ENCODE measurements at regions not wholly inside any gene's neighbourhood (a gene's known extent, or its start where the extent isn't known, plus 50 kb on each side); places are given as distances from the start of the nearest gene placed in this dataset.

DNA sequence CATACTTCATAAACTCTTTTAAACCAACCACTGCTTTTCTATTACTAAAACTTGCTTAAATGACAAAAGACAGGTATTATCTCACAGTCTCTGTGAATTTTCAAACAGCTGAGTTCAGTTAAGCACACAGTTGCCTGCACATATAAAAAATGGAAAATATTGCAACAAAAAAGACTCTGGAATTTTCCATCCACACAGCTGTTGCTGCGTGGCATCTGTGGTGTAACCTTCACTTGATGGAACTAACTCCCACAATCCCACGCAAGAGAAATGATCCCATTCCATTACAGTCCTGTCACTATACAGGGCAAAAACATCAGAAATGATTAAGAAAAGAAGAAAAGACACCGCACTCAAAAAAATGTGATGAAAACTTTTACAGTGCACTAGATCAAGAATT lies 149.8 kb upstream of the TBL1X start (continued):
- TF ChIP-seq, protein P1, sequence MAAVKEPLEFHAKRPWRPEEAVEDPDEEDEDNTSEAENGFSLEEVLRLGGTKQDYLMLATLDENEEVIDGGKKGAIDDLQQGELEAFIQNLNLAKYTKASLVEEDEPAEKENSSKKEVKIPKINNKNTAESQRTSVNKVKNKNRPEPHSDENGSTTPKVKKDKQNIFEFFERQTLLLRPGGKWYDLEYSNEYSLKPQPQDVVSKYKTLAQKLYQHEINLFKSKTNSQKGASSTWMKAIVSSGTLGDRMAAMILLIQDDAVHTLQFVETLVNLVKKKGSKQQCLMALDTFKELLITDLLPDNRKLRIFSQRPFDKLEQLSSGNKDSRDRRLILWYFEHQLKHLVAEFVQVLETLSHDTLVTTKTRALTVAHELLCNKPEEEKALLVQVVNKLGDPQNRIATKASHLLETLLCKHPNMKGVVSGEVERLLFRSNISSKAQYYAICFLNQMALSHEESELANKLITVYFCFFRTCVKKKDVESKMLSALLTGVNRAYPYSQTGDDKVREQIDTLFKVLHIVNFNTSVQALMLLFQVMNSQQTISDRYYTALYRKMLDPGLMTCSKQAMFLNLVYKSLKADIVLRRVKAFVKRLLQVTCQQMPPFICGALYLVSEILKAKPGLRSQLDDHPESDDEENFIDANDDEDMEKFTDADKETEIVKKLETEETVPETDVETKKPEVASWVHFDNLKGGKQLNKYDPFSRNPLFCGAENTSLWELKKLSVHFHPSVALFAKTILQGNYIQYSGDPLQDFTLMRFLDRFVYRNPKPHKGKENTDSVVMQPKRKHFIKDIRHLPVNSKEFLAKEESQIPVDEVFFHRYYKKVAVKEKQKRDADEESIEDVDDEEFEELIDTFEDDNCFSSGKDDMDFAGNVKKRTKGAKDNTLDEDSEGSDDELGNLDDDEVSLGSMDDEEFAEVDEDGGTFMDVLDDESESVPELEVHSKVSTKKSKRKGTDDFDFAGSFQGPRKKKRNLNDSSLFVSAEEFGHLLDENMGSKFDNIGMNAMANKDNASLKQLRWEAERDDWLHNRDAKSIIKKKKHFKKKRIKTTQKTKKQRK (IDR thresholded peaks at IDR 0.05; ENCODE audit: low read depth, low read length): no peak
- no peak for TF ChIP-seq BCL11A (IDR thresholded peaks at IDR 0.05; ENCODE audit: low read depth, low read length)
- TF ChIP-seq, protein P2, sequence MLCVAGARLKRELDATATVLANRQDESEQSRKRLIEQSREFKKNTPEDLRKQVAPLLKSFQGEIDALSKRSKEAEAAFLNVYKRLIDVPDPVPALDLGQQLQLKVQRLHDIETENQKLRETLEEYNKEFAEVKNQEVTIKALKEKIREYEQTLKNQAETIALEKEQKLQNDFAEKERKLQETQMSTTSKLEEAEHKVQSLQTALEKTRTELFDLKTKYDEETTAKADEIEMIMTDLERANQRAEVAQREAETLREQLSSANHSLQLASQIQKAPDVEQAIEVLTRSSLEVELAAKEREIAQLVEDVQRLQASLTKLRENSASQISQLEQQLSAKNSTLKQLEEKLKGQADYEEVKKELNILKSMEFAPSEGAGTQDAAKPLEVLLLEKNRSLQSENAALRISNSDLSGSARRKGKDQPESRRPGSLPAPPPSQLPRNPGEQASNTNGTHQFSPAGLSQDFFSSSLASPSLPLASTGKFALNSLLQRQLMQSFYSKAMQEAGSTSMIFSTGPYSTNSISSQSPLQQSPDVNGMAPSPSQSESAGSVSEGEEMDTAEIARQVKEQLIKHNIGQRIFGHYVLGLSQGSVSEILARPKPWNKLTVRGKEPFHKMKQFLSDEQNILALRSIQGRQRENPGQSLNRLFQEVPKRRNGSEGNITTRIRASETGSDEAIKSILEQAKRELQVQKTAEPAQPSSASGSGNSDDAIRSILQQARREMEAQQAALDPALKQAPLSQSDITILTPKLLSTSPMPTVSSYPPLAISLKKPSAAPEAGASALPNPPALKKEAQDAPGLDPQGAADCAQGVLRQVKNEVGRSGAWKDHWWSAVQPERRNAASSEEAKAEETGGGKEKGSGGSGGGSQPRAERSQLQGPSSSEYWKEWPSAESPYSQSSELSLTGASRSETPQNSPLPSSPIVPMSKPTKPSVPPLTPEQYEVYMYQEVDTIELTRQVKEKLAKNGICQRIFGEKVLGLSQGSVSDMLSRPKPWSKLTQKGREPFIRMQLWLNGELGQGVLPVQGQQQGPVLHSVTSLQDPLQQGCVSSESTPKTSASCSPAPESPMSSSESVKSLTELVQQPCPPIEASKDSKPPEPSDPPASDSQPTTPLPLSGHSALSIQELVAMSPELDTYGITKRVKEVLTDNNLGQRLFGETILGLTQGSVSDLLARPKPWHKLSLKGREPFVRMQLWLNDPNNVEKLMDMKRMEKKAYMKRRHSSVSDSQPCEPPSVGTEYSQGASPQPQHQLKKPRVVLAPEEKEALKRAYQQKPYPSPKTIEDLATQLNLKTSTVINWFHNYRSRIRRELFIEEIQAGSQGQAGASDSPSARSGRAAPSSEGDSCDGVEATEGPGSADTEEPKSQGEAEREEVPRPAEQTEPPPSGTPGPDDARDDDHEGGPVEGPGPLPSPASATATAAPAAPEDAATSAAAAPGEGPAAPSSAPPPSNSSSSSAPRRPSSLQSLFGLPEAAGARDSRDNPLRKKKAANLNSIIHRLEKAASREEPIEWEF (IDR thresholded peaks at IDR 0.05; ENCODE audit: insufficient replicate concordance, low read depth, low read length): no peak

DNA sequence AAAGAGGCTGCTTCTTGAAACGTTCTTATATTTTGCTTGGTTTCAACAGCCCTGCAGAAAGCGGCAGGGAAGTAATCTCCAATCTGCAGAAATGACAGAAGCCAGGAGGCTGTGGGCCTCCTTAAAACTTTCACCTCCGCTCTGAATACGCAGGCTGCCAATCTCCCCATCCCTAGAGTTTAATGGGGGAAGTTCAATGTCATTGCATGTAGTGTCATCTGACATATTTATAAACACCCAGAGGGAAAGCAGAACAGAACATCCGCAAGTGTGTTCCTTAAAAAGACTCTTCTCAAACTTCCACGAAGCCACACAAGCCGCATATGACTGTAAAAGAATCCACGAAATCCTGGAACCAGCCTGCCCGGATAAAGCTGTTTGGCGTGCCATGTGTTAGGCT lies 148.8 kb upstream of the TBL1X start:
- ATAC-seq: no peak
- BruUV-seq (replicated peaks): no TSS peak
- in situ Hi-C loops (cut with MboI): no loop called here
- H2AFZ ChIP-seq (ENCODE audit: control insufficient read depth, low read depth, low read length): no peak overlapping the region
- no peak overlapping the region for H3K4me2 ChIP-seq (ENCODE audit: control insufficient read depth, insufficient read depth)
- DNase-seq (ENCODE audit: low read depth, low spot score): no peak
- no peak overlapping the region for H3K27ac ChIP-seq (ENCODE audit: control insufficient read depth, insufficient read depth)
- intact Hi-C loops (cut with micrococcal nuclease; ENCODE audit: unreplicated experiment): no loop called here
- no peaks in the 10 kb centered on the region for H3K36me3 ChIP-seq (ENCODE audit: control insufficient read depth in 2 of 2, insufficient read depth in 2 of 2, low read length in 1 of 2)
- H3K9me3 ChIP-seq (replicated peaks; ENCODE audit: control insufficient read depth, insufficient read depth, low read length): no peaks in the 10 kb centered on the region
- H3K9ac ChIP-seq (ENCODE audit: control insufficient read depth, insufficient read depth, low read length): no peak overlapping the region
- no peaks in the 10 kb centered on the region for H3K79me2 ChIP-seq (ENCODE audit: control insufficient read depth, insufficient read depth, low read length)
- ChIA-PET RAD21 (ENCODE audit: unreplicated experiment) (no interaction called here), SMC1A (ENCODE audit: uncharacterized antibody, unreplicated experiment) (no interaction called here), CTCF (no interaction called here), POLR2A (no interaction called here)
- no peak for FAIRE-seq
- no peaks in the 10 kb centered on the region for H3K4me1 ChIP-seq (ENCODE audit: control insufficient read depth, insufficient read depth, low read length)
- no peaks in the 10 kb centered on the region for H4K20me1 ChIP-seq (ENCODE audit: control insufficient read depth, insufficient read depth)
- H3K27me3 ChIP-seq (replicated peaks in 1 of 2; ENCODE audit: control insufficient read depth in 2 of 2, insufficient read depth in 2 of 2, low read length in 1 of 2): no peaks in the 10 kb centered on the region
- no peak overlapping the region for H3K4me3 ChIP-seq
- WGBS (ENCODE audit: insufficient coverage, insufficient replicate concordance, low lambda C conversion rate, missing lambda C conversion rate): 65% methylated on average over 10 of the region's 10 CpGs
- TF ChIP-seq NBN (IDR thresholded peaks at IDR 0.05) (no peak), RAD51 (IDR thresholded peaks at IDR 0.05) (no peak), EZH2 (IDR thresholded peaks at IDR 0.05; ENCODE audit: borderline replicate concordance, control insufficient read depth, low read depth, low read length) (no peak), DPF2 (IDR thresholded peaks at IDR 0.05) (no peak), ESRRA (IDR thresholded peaks at IDR 0.05; ENCODE audit: low read length) (no peak), BMI1 (IDR thresholded peaks at IDR 0.05; ENCODE audit: borderline replicate concordance) (no peak)
- TF ChIP-seq, protein P3, sequence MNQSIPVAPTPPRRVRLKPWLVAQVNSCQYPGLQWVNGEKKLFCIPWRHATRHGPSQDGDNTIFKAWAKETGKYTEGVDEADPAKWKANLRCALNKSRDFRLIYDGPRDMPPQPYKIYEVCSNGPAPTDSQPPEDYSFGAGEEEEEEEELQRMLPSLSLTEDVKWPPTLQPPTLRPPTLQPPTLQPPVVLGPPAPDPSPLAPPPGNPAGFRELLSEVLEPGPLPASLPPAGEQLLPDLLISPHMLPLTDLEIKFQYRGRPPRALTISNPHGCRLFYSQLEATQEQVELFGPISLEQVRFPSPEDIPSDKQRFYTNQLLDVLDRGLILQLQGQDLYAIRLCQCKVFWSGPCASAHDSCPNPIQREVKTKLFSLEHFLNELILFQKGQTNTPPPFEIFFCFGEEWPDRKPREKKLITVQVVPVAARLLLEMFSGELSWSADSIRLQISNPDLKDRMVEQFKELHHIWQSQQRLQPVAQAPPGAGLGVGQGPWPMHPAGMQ (IDR thresholded peaks at IDR 0.05; ENCODE audit: borderline replicate concordance): no peak
- TF ChIP-seq, protein P4, sequence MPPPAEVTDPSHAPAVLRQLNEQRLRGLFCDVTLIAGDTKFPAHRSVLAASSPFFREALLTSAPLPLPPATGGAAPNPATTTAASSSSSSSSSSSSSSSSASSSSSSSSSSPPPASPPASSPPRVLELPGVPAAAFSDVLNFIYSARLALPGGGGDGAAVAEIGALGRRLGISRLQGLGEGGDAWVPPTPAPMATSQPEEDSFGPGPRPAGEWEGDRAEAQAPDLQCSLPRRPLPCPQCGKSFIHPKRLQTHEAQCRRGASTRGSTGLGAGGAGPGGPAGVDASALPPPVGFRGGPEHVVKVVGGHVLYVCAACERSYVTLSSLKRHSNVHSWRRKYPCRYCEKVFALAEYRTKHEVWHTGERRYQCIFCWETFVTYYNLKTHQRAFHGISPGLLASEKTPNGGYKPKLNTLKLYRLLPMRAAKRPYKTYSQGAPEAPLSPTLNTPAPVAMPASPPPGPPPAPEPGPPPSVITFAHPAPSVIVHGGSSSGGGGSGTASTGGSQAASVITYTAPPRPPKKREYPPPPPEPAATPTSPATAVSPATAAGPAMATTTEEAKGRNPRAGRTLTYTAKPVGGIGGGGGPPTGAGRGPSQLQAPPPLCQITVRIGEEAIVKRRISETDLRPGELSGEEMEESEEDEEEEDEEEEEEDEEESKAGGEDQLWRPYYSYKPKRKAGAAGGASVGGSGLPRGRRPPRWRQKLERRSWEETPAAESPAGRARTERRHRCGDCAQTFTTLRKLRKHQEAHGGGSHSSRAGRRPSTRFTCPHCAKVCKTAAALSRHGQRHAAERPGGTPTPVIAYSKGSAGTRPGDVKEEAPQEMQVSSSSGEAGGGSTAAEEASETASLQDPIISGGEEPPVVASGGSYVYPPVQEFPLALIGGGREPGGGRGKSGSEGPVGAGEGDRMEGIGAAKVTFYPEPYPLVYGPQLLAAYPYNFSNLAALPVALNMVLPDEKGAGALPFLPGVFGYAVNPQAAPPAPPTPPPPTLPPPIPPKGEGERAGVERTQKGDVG (CRISPR knock-in tag; IDR thresholded peaks at IDR 0.05): no peak

Data from GM12878 (cell line).